ENCODE measurements at regions not wholly inside any gene's neighbourhood (a gene's known extent, or its start where the extent isn't known, plus 50 kb on each side); places are given as distances from the start of the nearest gene placed in this dataset.

DNA sequence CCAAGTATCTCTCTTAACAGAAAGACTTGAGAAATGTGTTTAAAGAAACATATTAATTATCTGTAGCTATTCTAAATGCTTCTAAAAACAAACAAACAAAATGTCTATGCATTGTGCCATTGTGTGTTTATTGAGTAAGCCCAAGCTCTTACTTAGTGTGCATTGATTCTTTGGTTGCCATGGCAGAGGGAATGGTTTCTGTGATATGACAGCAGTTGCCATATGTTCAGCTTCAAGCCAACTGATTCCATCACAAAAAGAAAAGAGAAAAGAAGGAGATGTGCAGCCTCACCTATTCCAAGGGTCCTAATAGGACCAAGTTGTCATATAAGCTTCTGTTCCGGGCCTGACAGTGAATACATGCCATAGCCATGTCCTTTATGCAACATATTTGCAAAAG, 457.5 kb downstream of the TOX3 start:
- WGBS, 2 donors: 72 to 82% methylated on average over 1 of the region's 1 CpG
- Histone ChIP-seq H3K27me3 (ENCODE audit: control insufficient read depth in 3 of 3, insufficient read depth in 3 of 3, low read length in 2 of 3) (no peaks in the 10 kb centered on the region), H3K36me3 (ENCODE audit: control insufficient read depth in 4 of 4, insufficient read depth in 4 of 4, low read length in 4 of 4) (no peaks in the 10 kb centered on the region), H3K4me3 (no peak overlapping the region), H3K27ac (ENCODE audit: low read depth in 1 of 2, low read length in 1 of 2) (no peak overlapping the region), H3K4me1 (ENCODE audit: control insufficient read depth in 5 of 5, insufficient read depth in 5 of 5, low read length in 5 of 5) (no peaks in the 10 kb centered on the region), H3K9me3 (ENCODE audit: control insufficient read depth in 4 of 4, insufficient read depth in 3 of 4, low read length in 3 of 4) (no peaks in the 10 kb centered on the region), H3K9ac (ENCODE audit: insufficient read depth in 1 of 2, low read length in 2 of 2) (no peak overlapping the region)
- no peak for DNase-seq
- TF ChIP-seq, protein P1, sequence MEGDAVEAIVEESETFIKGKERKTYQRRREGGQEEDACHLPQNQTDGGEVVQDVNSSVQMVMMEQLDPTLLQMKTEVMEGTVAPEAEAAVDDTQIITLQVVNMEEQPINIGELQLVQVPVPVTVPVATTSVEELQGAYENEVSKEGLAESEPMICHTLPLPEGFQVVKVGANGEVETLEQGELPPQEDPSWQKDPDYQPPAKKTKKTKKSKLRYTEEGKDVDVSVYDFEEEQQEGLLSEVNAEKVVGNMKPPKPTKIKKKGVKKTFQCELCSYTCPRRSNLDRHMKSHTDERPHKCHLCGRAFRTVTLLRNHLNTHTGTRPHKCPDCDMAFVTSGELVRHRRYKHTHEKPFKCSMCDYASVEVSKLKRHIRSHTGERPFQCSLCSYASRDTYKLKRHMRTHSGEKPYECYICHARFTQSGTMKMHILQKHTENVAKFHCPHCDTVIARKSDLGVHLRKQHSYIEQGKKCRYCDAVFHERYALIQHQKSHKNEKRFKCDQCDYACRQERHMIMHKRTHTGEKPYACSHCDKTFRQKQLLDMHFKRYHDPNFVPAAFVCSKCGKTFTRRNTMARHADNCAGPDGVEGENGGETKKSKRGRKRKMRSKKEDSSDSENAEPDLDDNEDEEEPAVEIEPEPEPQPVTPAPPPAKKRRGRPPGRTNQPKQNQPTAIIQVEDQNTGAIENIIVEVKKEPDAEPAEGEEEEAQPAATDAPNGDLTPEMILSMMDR (IDR thresholded peaks at IDR 0.05; ENCODE audit: control extremely low read depth, extremely low read depth): no peak
- ATAC-seq (ENCODE audit: insufficient read depth, low FRiP score): no peak

DNA sequence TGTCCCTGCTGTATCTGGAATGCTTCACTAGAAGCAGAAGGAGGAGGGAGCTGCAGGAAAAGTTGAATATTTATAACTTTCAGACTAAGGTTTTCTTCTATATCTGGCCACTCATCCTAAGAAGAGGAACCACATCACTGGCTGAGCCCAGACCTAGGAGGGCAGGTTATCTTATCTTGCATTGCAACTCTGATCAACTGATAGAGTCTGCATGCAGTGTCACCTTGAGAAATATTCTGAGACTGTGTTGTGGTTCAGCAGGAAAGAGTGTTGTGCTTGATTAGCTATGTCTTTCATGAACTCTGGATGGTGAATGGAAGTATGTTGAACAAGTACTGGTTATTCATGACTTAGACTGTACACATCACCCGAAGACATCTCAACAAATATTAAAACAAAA, 460.0 kb downstream of the TOX3 start:
- WGBS, 2 donors: 85 to 87% methylated on average over 1 of the region's 1 CpG
- Histone ChIP-seq H3K9me3 (ENCODE audit: control insufficient read depth in 4 of 4, insufficient read depth in 3 of 4, low read length in 3 of 4) (no peaks in the 10 kb centered on the region), H3K4me1 (ENCODE audit: control insufficient read depth in 5 of 5, insufficient read depth in 5 of 5, low read length in 5 of 5) (no peaks in the 10 kb centered on the region), H3K9ac (ENCODE audit: insufficient read depth in 1 of 2, low read length in 2 of 2) (no peak overlapping the region), H3K36me3 (ENCODE audit: control insufficient read depth in 4 of 4, insufficient read depth in 4 of 4, low read length in 4 of 4) (no peaks in the 10 kb centered on the region), H3K4me3 (no peak overlapping the region), H3K27ac (ENCODE audit: low read depth in 1 of 2, low read length in 1 of 2) (no peak overlapping the region), H3K27me3 (ENCODE audit: control insufficient read depth in 3 of 3, insufficient read depth in 3 of 3, low read length in 2 of 3) (no peaks in the 10 kb centered on the region)
- no peak for DNase-seq
- ATAC-seq (ENCODE audit: insufficient read depth, low FRiP score): no peak
- TF ChIP-seq, protein P1 (IDR thresholded peaks at IDR 0.05; ENCODE audit: control extremely low read depth, extremely low read depth): no peak

DNA sequence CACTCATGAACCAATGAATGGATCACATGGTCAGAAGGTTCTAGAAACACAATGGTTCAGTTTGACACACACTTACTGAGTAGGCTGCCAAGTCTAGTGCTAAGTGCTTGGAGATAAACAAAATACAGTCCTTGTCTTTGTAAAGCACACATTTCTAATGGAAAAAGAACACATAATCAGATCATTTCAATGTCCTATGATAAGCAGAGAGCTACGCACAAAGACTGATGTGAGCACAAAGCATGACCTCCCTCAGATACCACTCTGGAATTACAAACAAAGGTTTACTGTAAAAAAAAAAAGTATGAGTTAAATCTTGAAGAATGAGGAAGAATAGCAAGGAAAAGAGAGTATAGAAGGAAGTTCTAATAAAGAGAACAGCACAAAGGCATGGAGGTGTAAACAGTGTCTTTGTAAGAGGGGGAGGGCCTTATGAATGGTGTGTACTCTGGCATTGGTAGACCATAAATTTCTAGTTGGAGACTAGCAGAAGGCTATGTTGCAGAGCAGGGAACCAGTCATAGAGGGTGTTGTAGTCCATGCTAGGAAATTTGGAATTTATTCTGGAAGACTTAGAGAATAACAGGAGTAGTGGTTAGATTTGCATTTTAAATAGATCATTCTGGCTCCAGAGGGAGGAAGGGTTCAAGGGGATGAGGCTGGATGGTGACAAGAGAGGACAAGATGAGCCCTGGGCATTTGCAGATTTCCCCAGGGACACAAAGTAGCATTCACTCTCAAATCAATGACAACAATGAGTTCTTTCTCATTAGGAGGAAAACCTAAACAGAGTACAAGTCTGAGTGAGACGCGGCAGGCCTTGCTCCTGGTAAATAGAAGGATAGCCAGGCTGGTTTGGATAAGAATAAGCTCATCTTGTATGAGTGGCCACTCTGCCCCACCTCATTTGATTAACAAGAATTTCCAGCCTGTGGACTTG, 468.0 kb downstream of the TOX3 start:
- Histone ChIP-seq H3K9me3 (ENCODE audit: control insufficient read depth in 4 of 4, insufficient read depth in 3 of 4, low read length in 3 of 4) (no peaks in the 10 kb centered on the region), H3K27me3 (ENCODE audit: control insufficient read depth in 3 of 3, insufficient read depth in 3 of 3, low read length in 2 of 3) (peaks cover 0 to 3% (median 0%) of the 10 kb centered on the region in 3 donors), H3K27ac (ENCODE audit: low read depth in 1 of 2, low read length in 1 of 2) (no peak overlapping the region), H3K4me1 (ENCODE audit: control insufficient read depth in 5 of 5, insufficient read depth in 5 of 5, low read length in 5 of 5) (no peaks in the 10 kb centered on the region), H3K9ac (ENCODE audit: insufficient read depth in 1 of 2, low read length in 2 of 2) (no peak overlapping the region), H3K36me3 (ENCODE audit: control insufficient read depth in 4 of 4, insufficient read depth in 4 of 4, low read length in 4 of 4) (no peaks in the 10 kb centered on the region), H3K4me3 (no peak overlapping the region)
- no peak for DNase-seq
- WGBS, 2 donors: 85 to 95% methylated on average over 3 of the region's 3 CpGs
- TF ChIP-seq, protein P1 (IDR thresholded peaks at IDR 0.05; ENCODE audit: control extremely low read depth, extremely low read depth): no peak
- ATAC-seq (ENCODE audit: insufficient read depth, low FRiP score): no peak

All from lung (tissue), 11 donors.